ENCODE measurements at regions not wholly inside any gene's neighbourhood (a gene's known extent, or its start where the extent isn't known, plus 50 kb on each side); places are given as distances from the start of the nearest gene placed in this dataset.

DNA sequence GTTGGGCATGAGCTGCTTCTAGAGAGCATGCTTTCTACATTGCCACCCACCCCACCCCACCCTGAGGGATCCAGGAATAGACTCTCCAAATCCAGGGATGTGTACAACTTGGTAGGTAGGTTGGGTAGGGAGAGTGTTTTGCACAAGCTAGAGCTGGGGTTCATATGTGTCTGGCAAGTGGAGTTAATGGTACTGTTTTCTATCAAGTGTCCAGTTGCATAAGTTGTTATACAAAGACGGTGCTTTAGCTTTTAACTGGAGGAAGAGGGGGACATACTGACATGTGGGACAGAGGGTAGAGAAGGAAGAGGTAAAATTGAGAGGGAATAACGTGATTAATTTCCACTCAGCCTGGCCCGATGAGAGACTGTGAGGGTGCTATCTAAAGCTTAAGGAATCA lies 51.0 kb upstream of the TNC start:
- in situ Hi-C loops (cut with MboI; ENCODE audit: low pct_unique_long_range_greater_than_20kb, low sequenced_read_pairs) = no loop called here
- DNase-seq = no peak

DNA sequence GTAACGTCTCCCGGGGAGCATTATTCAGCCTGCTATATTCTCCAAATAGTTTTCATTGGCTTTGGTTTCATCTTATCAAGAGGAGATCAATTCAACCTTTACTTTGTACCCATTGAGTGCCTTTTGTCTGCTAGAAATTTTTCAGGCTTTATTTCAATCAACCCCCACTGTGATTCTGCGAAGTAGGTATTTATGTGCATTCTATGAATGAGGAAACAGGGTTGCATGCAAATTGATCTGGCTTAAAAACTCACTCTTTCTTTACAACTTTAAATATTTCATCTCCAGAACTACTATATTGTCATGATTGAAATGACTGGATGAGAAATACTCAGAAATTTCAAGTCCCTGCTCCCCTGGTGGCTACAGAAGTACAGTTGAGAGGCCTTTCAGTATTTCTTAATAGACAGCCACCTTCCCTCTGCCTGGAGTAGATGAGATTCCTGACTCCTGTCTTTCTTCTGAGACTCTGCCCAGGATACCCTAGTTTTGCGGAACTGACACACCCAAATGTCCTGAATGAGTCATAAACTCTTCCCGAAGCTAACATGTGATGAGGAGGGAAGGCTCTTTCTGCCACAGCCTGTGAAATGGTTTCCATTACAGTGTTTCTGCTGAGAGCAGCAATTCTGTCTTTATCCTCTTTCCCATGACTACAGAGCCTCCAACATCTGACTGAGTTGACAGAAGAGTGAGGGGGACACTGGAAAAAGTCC lies 52.6 kb upstream of the TNC start:
- no peak for DNase-seq
- in situ Hi-C loops (cut with MboI; ENCODE audit: low pct_unique_long_range_greater_than_20kb, low sequenced_read_pairs) = no loop called here

DNA sequence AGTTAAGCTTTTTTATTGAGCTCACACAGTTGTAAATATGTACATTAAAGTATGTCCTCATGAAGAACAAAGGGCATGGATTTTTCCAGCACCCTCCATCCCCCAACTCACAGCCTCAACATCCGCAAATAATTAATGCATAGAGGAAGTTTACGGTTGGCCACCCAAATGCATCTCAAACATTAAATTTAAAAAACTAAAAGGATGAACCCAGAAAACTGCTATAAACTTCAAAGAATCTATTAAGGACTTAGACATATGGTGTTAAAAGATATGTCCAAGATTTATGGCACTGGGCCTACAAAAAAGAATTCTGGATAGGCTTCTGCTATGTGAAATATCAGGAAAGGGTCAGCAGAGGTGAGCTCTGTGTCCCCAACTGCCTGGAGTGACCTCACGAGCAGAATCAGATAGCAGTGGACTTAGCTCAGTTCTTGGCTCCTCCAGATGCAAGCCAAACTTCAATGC lies 54.0 kb upstream of the TNC start:
- in situ Hi-C loops (cut with MboI; ENCODE audit: low pct_unique_long_range_greater_than_20kb, low sequenced_read_pairs) = no loop called here
- DNase-seq = no peak

DNA sequence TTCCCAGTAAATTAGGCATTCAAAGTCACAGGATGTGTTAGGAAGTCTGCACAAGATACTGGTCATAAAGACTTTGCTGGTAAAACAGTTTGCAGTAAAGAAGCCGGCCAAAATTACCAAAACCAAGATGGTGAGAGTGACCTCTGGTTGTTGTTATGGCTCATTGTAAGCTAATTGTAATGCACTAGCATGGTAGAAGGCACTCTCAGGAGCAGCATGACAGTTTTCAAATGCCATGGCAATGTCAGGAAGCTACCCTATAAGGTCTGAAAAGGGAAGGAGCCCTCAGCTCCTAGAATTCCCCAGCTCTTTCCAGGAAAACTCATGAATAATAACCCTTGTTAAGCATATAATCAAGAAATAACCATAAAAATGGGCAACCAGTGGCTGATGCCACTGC lies 64.3 kb upstream of the TNC start:
- no peak for DNase-seq
- in situ Hi-C loops (cut with MboI; ENCODE audit: low pct_unique_long_range_greater_than_20kb, low sequenced_read_pairs) = no loop called here

DNA sequence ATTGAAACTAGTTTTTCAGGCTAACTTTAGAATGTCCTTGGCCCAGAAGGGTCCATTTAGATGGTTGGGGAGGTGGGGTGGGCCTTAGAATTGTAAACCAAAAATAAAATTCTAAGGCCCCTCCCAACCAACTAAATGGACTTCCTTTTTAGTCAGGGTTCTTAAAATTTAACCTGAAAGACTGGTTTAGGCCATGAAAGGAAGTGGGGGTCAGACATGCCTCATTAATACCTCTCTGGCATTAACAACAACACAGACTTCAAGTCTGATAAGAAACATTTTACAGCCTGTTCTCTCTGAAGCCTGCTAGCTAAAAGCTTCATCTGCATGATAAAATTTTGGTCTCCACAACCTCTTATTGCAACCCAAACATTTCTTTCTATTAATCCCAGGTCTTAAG lies 65.5 kb upstream of the TNC start:
- DNase-seq = no peak
- in situ Hi-C loops (cut with MboI; ENCODE audit: low pct_unique_long_range_greater_than_20kb, low sequenced_read_pairs) = no loop called here

DNA sequence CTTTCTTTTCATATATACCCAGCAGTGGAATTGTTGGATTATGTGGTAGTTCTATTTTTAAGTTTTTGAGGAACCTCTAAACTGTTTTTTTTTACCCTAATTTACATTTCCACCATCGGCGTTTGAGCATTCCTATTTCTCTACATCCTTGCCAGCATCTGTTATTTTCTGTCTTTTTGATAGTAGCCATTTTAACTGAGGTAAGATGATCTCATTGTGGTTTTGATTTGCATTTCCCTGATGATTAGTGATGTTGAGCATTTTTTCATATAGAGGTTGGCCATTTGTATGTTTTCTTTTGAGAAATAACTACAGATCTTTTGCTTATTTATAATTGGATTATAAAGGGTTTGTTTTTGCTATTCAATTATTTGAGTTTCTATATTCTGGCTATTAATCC lies 71.7 kb upstream of the TNC start:
- in situ Hi-C loops (cut with MboI; ENCODE audit: low pct_unique_long_range_greater_than_20kb, low sequenced_read_pairs) = no loop called here
- DNase-seq = no peak

DNA sequence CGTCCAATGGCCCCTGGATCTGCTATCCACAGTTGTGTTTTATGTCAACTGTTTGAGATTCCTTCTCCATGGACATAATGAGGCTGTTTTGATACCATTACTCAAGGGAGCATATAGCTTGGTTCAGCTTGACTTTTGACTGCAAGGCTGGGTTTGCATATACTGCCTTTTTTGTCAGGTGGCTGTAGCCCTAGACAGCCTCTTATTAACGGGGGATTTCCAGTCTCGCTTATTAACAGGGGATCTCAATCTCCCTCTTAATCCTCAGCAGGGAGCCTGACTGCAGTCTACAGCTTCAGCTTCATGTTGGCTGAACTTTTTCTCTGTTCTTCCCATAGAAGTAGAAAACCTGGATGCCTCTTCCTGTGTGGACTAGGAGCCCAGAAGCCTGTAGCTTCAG lies 73.7 kb upstream of the TNC start:
- DNase-seq = no peak
- in situ Hi-C loops (cut with MboI; ENCODE audit: low pct_unique_long_range_greater_than_20kb, low sequenced_read_pairs) = no loop called here

DNA sequence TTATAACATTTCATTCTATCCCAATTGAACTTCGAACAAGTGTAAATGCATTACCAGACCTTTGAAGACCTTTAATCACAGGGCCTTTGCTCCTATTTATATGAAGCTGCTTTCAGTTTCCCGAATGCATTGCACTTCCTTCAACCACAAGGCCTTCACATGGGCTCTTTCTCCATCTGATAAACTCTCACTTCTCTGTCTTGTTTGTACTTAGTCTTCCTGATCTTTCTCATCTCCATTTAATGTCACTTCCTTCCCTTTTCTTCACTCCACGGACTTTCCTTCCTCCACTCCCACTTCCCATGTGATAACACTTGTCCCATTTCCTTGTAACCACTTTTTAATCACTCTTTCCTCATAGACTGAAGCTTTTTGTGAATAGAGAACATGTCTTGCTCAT lies 74.3 kb upstream of the TNC start:
- in situ Hi-C loops (cut with MboI; ENCODE audit: low pct_unique_long_range_greater_than_20kb, low sequenced_read_pairs) = no loop called here
- no peak for DNase-seq

DNA sequence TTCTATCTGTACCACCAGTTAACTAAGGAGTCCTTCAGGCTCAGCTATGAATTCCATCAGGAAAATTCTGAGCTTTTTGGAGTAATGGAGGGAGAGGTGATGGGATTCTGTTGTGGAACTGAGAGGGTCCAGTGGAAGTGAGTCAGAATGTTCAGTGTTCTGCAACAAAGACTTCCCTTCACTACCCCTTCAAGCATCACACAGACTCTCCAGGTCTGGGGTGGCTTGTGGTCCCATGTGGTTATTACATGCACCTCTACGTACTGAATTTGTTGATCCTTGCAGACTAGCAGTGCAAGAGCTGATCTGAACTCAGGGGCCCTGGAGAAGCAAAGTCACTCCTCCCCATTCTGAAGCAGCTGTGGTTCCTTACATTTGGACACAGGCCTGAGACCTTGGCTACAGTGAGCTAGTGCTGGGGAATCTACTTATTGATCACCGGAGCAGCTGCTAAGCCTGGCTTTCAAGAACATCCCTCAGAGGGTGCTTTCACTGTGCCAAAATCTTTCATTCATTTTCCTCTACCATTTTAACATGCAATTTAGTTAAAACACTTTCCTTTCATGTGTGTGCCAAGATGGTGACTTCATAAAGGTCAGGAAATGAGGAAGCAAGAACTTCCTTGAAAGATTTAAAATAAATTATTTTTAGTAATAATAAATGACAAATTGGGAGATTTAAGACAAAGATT lies 75.0 kb upstream of the TNC start:
- in situ Hi-C loops (cut with MboI; ENCODE audit: low pct_unique_long_range_greater_than_20kb, low sequenced_read_pairs) = no loop called here
- no peak for DNase-seq

DNA sequence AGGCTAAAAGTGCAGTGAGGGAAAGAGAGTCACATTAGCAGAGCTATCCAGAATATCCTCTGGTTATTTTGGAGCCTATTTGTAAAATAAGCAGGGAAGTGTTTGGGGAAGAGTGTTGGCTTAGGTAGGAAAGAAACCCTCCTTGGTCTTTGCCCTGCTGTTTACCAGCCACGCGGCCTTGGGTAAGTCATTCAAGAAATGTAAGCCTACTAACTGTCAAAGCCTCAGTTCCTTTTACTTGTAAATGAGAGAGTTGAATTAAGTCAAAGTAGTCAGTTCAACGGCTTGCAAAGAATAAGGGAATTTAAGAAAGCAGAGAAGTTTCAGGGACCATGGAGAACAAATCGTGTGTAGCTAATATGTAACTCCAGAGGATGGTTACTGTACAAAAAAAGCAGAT lies 75.8 kb upstream of the TNC start:
- in situ Hi-C loops (cut with MboI; ENCODE audit: low pct_unique_long_range_greater_than_20kb, low sequenced_read_pairs) = no loop called here
- no peak for DNase-seq

DNA sequence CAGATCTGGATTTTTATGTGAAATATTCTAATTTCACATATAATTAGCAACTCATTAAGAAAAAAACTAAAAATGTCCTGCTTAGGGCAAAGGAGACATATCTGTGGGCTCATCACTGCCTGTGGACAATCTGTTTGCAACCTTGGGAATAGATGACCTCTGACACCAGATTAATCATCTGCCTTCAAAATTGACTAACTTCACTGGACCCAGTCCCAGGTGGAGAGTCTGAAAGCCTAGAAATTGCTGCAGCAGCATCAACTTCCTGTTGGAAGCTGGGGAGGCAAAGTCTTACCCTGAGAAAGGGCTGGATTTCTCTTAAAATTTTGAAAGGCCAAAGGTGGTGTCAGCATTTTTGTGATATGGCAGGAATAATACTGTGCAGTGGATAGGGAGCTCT lies 76.3 kb upstream of the TNC start:
- in situ Hi-C loops (cut with MboI; ENCODE audit: low pct_unique_long_range_greater_than_20kb, low sequenced_read_pairs) = no loop called here
- DNase-seq = no peak

DNA sequence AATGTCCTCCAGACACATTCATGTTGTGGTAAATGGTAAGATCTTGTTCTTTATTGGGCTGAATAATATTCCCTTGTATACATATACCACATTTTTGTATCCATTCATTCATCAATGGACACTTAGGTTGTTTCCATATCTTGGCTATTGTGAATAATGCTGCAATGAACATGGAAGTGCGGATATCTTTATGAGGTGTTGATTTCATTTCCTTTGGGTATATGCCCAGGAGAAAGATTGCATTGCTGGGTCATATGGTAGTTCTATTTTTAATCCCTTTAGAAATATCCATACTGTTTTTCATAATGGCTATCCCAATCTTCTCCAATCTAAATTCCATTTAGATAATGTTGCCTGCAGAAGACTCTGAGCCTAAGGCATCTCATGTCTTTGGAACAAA lies 78.0 kb upstream of the TNC start:
- in situ Hi-C loops (cut with MboI; ENCODE audit: low pct_unique_long_range_greater_than_20kb, low sequenced_read_pairs) = no loop called here

DNA sequence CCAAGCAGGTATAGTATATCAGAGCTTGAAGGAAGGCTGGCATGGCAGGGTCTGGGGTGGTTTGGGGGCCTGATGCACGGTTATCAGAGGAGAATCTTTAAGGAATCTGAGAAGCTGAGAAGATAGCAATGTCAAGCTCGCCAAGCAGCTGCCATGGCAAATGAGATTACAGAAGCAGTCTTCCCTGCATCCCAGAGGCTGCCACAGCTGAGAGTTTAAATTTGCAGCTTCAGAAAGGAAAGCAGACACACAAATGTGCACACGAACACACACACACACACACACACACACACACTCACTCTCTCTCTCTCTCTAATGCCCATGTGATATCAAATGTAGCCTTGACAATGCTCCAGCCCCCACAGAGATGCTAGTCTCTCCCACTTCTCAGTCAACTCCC lies 79.0 kb upstream of the TNC start:
- in situ Hi-C loops (cut with MboI; ENCODE audit: low pct_unique_long_range_greater_than_20kb, low sequenced_read_pairs) = no loop called here
- DNase-seq = no peak

More for the DNA sequence above, 78.0 kb upstream of the TNC start:
- DNase-seq = no peak

DNA sequence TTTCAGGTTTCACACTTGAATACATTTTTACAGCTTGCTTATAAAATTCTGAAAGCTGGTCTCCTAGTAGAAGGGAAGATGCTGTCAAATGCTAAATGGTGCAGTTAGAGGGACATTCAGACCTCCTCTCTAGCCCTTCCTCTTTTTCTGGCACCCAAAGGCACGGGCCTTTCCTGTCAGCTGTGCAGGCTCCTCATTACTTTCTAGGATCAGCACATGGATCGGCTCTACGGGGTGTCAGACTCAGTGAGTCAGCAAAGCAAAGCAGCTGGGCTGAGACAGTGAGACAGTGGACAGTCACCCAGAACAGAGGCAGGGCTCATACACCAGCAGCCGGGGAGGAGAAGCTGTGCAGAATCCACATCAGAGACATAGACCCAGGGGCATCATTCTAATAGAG lies 80.0 kb upstream of the TNC start:
- in situ Hi-C loops (cut with MboI; ENCODE audit: low pct_unique_long_range_greater_than_20kb, low sequenced_read_pairs) = no loop called here
- DNase-seq = no peak

DNA sequence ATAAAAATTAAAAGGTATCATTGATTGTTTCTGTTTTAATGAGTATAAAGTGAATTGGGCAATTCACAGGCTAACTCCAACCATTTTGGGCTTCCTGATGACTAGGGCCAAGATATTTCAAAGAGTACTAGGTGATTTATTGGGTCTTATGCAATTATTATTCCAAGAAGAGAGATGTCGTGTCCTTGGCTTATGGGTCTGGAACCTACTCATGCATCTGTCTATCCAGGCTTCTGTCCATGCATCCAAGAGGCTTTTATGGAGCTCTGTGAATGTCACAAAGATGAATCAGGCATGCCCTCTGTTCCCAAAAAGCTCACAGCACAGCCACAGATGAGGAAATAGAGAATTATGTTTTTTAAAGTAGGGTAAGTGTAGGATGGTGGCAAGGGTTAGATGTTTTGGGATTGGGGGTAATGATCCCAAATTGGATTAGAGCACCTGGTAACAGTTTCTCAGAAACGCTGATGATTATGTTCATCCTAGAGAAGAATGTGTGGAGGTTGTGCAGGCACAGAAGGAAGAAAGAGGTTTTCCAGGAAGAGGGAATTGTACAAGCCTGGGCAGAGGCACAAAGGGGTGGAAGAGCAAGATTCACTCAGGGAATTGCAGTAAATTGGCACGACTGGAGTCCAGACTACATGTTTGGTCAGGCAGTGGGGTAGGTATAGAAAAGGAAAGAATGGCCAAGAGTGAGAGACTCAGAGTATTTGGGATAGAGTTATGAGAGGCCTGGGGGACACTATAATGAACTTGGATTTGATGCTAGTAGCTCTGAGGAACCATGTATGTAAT lies 83.0 kb upstream of the TNC start:
- in situ Hi-C loops (cut with MboI; ENCODE audit: low pct_unique_long_range_greater_than_20kb, low sequenced_read_pairs) = no loop called here
- no peak for DNase-seq

DNA sequence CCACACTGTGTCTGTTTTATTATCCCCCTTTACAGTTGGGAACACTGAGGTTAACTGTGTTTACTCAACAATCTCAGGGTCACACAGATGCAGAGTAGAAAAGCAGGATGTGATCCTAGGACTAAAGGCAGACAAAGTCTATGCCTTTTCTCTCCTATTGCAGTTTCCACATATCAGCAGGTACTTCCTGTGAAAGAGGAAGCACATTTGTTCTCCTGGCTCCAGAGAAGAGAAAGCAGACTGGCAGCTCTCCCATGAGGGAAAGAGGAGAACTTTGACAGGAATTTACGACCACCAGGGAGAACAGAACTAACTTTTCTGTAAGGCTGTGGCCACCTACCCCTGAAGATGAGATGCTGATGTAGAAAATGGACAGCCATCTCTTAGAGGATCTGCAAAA lies 84.2 kb upstream of the TNC start:
- in situ Hi-C loops (cut with MboI; ENCODE audit: low pct_unique_long_range_greater_than_20kb, low sequenced_read_pairs) = no loop called here
- DNase-seq = no peak

DNA sequence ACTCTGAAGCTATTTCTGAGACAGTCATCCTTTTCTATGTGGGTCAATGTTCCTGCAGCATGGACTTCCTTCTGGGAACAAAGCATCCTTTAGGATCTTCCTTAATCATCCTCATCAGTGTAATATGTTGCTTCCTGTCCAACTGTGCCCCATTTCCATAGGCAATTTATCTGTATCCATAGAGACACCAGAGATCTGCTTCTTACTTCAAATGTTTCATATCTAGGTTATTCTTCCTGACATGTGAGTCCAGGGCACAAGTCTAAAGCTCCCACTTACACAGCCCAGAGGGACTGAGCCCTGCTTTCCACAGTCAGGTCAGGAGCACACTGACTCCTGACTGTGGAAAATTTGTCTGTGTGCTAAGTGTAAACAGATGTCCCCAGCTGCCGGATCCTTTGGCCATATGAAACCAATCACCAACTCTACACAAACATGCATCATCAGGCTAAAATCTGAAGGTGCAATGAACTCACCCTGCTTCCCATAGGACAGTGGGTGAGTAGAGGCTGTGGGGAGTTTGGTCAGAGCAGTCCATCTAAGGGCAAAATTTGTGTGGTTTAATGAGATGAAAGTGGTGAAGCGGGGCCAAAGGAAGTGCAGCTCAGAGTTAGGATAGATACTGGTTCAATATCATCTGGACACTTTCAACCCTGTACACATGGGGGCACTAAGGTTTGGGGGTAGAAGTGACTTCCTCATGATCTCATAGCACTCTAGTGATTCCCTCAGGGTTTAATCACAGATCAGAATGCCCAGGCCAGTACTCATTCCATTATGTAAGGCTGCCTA lies 85.2 kb upstream of the TNC start:
- no peak for DNase-seq

DNA sequence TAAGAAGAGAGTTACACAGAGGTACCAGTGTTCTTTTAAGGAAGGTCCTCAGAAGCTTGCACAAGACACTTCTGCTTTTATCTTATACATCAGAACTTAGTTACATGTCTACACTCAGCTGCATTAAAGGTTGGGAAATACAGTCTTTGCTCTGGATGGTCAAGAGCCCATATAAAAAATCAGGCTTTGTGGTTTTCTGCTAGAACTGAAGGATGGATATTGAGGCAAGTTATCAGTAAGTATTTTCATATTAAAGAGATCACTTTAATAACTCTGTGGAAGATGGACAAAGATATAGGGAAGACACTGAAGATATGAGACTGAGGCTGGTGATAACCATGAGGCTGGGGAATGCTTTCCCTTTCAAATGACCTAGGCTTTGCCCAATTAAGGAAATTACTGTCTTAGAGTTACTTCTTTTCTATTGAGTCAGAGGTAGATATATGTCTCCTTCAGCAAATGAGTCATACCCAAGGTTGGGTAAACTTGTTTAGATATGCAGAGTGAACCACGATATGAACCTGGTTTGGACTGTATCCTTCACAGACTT lies 87.0 kb upstream of the TNC start:
- no peak for DNase-seq
- in situ Hi-C loops (cut with MboI; ENCODE audit: low pct_unique_long_range_greater_than_20kb, low sequenced_read_pairs) = no loop called here

More for the DNA sequence above, 85.2 kb upstream of the TNC start:
- in situ Hi-C loops (cut with MboI; ENCODE audit: low pct_unique_long_range_greater_than_20kb, low sequenced_read_pairs) = no loop called here
